Subcutaneous abdominal adipose tissue (tissue), 5 donors: ENCODE measurements at regions not wholly inside any gene's neighbourhood (a gene's known extent, or its start where the extent isn't known, plus 50 kb on each side); places are given as distances from the start of the nearest gene placed in this dataset.

Experiments
- H3K27ac ChIP-seq: one replicate; pipeline ENCODE4 v1.7.0; 2013; ENCODE audit warnings: low read depth, mild to moderate bottlenecking, inconsistent platforms, low read length, moderate library complexity
- H3K27me3 ChIP-seq, 5 donors: one replicate each; pipeline ENCODE4 v1.7.0; 2013; ENCODE audit warnings: low read length in 5 of 5, inconsistent platforms in 1 of 5; ENCODE audit not compliant: control insufficient read depth in 5 of 5, insufficient read depth in 4 of 5
- H3K36me3 ChIP-seq, 5 donors: one replicate each; pipeline ENCODE4 v1.7.0; 2013; ENCODE audit warnings: low read length in 5 of 5; ENCODE audit not compliant: control insufficient read depth in 5 of 5, insufficient read depth in 5 of 5
- H3K4me1 ChIP-seq, 5 donors: one replicate each; pipeline ENCODE4 v1.7.0; 2013; ENCODE audit warnings: low read length in 5 of 5, mild to moderate bottlenecking in 3 of 5, moderate library complexity in 1 of 5; ENCODE audit not compliant: control insufficient read depth in 5 of 5, insufficient read depth in 5 of 5
- H3K4me3 ChIP-seq, 5 donors: one replicate each; pipeline ENCODE4 v1.7.0; 2013; ENCODE audit warnings: low read length in 5 of 5, low read depth in 1 of 5
- H3K9ac ChIP-seq, 5 donors: one replicate each; pipeline ENCODE4 v1.7.0; 2013; ENCODE audit warnings: low read length in 5 of 5, mild to moderate bottlenecking in 4 of 5, moderate library complexity in 3 of 5
- H3K9me3 ChIP-seq, 5 donors: one replicate each; pipeline ENCODE4 v1.7.0; 2013; ENCODE audit warnings: low read length in 5 of 5; ENCODE audit not compliant: control insufficient read depth in 5 of 5
- donor health status: healthy.
- donor health status: healthy.
- donor health status: healthy.
- donor health status: healthy.
- donor health status: healthy.

GRCh38 chr6:14674867-14675648, 557.5 kb downstream of the CD83 start:
- Histone ChIP-seq H3K4me3 (no peak overlapping the region), H3K27me3 (no peaks in the 10 kb centered on the region), H3K9me3 (no peaks in the 10 kb centered on the region), H3K27ac (no peak overlapping the region), H3K36me3 (no peaks in the 10 kb centered on the region), H3K4me1 (peaks cover 9 to 18% (median 10%) of the 10 kb centered on the region in 5 donors), H3K9ac (no peak overlapping the region)

GRCh38 chr6:14676064-14676463, 558.5 kb downstream of the CD83 start:
- Histone ChIP-seq H3K9me3 (no peaks in the 10 kb centered on the region), H3K9ac (no peak overlapping the region), H3K27ac (no peak overlapping the region), H3K4me1 (peaks cover 6 to 8% (median 8%) of the 10 kb centered on the region in 5 donors), H3K4me3 (no peak overlapping the region), H3K36me3 (no peaks in the 10 kb centered on the region), H3K27me3 (no peaks in the 10 kb centered on the region)

DNA sequence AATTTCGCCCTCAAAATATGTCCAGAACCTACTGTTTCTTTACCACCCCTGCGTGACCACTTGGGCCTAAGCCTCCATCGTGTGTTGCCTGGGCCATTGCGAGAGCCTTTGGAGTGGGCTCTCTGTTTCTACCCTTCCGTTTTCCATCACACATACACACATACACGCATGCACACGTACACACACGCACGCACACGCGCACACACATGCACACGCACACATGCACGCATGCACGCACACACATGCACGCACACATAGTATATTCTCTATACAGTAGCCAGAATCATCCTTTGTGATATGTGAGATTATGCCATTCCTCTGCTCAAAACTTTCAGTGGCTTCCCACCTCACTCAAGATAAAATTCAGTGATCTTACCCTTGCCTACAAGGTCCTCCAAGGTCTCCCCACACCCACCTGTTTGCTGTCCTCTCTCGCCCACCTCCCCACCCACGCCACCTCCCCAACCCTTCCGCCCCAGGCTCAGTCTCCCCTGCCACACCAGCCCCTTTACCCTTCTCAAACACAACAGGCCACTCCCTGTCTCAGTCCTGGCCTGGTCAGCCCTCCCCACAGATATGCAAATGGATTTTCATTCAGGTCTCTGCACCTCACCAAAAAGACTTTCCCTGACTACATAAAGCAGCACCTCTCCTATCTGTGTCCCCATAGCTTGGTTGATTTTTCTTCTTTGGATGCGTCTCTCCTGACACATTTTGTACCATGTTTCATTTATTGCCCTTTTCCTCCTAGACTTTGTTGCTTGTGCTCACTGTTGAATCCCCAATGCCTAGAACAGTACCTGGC, 559.6 kb downstream of the CD83 start:
- H3K9me3 ChIP-seq: no peaks in the 10 kb centered on the region
- no peak overlapping the region for H3K9ac ChIP-seq
- no peak overlapping the region for H3K4me3 ChIP-seq
- no peaks in the 10 kb centered on the region for H3K4me1 ChIP-seq
- no peaks in the 10 kb centered on the region for H3K27me3 ChIP-seq
- no peaks in the 10 kb centered on the region for H3K36me3 ChIP-seq
- no peak overlapping the region for H3K27ac ChIP-seq

- no peaks in the 10 kb centered on the region for H3K27me3 ChIP-seq
- no peaks in the 10 kb centered on the region for H3K4me1 ChIP-seq
- H3K9me3 ChIP-seq: no peaks in the 10 kb centered on the region
- H3K36me3 ChIP-seq: no peaks in the 10 kb centered on the region
- no peak overlapping the region for H3K27ac ChIP-seq
- no peak overlapping the region for H3K4me3 ChIP-seq
- H3K9ac ChIP-seq: no peak overlapping the region
Measured at GRCh38 chr6:14681699-14682487, 564.0 kb upstream of the JARID2 start.

GRCh38 chr6:14682812-14683211, 563.1 kb upstream of the JARID2 start:
- H3K9ac ChIP-seq: no peak overlapping the region
- H3K36me3 ChIP-seq: no peaks in the 10 kb centered on the region
- no peaks in the 10 kb centered on the region for H3K4me1 ChIP-seq
- no peaks in the 10 kb centered on the region for H3K9me3 ChIP-seq
- H3K27ac ChIP-seq: no peak overlapping the region
- H3K27me3 ChIP-seq: no peaks in the 10 kb centered on the region
- H3K4me3 ChIP-seq: no peak overlapping the region

GRCh38 chr6:14689639-14690038, 556.2 kb upstream of the JARID2 start:
- Histone ChIP-seq H3K9me3 (no peaks in the 10 kb centered on the region), H3K4me1 (no peaks in the 10 kb centered on the region), H3K27me3 (no peaks in the 10 kb centered on the region), H3K4me3 (no peak overlapping the region), H3K9ac (no peak overlapping the region), H3K27ac (no peak overlapping the region), H3K36me3 (no peaks in the 10 kb centered on the region)

DNA sequence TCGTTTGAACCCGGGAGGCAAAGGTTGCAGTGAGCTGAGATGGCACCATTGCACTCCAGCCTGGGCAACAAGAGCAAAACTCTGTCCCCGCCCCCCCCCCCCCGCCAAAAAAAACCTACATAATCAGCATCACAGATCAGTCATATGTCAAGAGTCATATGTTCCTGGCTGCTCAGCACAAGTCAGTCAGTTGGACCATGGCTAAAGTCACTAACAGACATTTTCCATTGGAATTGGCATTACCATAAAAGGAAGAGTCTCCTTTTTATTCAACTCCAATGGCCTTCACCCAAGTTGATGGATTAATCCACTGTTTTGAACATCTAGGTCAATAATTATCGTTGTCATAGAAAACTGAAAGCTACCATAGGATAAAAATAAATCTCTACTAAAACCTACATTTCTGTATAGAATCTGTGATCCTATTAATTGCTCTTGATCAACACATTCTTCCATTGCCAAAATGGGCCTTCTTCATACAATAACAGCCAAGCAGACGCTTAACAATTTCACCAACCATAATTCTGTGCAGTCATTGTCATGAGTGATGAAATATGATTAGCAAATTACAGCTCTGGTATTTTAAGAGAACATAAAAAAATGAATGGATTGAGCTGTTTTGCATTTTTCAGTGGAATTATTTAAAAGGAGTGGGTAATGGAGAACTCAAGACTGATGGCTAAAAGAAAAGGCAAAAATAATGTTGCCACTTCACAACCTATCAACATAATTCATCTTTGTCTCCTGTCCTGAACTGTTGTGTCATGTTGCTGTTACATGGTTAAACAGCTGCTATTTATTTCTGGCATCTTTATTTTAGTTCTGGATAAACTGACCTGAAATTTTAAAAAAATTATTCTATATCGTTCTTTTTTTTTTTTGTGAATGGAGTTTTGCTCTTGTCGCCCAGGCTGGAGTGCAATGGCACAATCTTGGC, 555.5 kb upstream of the JARID2 start:
- no peak overlapping the region for H3K4me3 ChIP-seq
- no peaks in the 10 kb centered on the region for H3K27me3 ChIP-seq
- H3K4me1 ChIP-seq: no peaks in the 10 kb centered on the region
- H3K27ac ChIP-seq: no peak overlapping the region
- H3K9me3 ChIP-seq: no peaks in the 10 kb centered on the region
- H3K36me3 ChIP-seq: no peaks in the 10 kb centered on the region
- no peak overlapping the region for H3K9ac ChIP-seq

GRCh38 chr6:14692208-14692607, 553.7 kb upstream of the JARID2 start:
- Histone ChIP-seq H3K4me3 (no peak overlapping the region), H3K27me3 (no peaks in the 10 kb centered on the region), H3K9me3 (no peaks in the 10 kb centered on the region), H3K9ac (no peak overlapping the region), H3K36me3 (no peaks in the 10 kb centered on the region), H3K4me1 (peaks cover 0 to 4% (median 0%) of the 10 kb centered on the region in 5 donors), H3K27ac (no peak overlapping the region)
